ENCODE measurements at regions not wholly inside any gene's neighbourhood (a gene's known extent, or its start where the extent isn't known, plus 50 kb on each side); places are given as distances from the start of the nearest gene placed in this dataset.

- intact Hi-C loops (cut with DNase I): no loop called here
- no peak for DNase-seq (ENCODE audit: low spot score)
These were observed 558.4 kb downstream of the METTL15 start for GRCh38 chr11:28666632-28667031.

DNA sequence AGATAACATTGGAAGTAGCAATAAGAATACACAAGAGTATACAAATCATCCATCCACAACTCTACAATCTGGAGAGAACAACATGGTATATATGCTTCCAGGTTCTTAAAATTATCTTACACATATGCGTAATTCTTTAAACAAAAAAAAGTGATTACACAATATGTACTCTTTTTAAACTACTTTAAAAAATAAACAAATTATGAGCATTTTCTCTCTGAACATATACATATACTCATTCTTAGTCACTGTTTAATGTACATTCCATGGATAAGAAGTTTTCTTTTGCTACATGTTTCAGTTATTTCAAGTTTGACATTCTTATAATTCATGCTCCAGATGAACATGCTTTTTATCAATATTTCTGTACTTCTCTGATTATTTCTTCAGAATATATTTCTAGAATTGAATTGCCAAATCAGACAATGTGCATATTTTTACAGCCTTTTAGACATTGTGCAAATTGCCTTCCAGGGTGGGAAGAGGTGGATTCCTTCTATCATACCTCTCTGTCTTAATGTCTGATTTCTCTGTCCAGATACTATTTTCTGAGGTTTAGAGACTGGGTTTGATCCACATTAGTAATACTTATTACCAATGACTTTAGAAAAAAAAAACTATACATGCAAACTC lies 551.6 kb downstream of the METTL15 start:
- intact Hi-C loops (cut with DNase I): loop anchor here in 1 of 2 donors (5.0 kb wide), 1 partner anchor 592 kb away; no protein-coding TSS in a partner anchor
- DNase-seq (ENCODE audit: low spot score): no peak

DNA sequence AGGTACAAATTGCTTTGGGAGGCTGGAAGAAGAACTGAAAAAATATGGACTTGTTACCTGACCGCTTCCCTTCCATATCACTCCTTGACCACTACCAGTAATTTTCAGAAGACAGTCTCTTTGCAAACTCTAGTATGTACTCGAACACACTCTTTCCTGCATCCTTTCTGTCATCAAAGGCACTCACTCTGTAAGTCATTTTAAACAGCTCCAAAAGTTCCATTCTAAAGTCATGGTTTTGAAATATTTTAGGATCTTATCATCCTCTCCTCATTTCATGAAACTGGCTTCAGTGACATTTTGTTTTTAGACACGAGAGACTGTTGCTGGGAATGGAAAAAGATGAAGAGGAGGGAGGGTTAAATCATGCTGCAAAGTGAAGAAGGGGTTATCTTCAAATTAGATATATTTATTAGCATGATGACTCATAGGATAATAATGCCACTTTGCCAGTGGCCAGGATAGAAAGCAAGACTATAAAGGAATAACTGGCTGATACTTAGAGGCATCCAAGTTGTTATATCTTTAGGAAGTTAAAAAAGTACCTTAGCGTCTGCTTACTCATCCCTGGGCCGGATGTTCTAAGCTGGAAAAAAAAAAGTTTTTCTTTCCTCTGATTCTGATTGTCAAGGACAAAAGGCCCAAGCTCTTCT lies 549.3 kb downstream of the METTL15 start:
- DNase-seq (ENCODE audit: low spot score): no peak

GRCh38 chr11:28654191-28654590 lies 546.0 kb downstream of the METTL15 start:
- intact Hi-C loops (cut with DNase I): no loop called here

More for the DNA sequence above, 549.3 kb downstream of the METTL15 start:
- intact Hi-C loops (cut with DNase I): no loop called here

GRCh38 chr11:28649922-28650321 lies 541.7 kb downstream of the METTL15 start:
- intact Hi-C loops (cut with DNase I): no loop called here
- no peak for DNase-seq (ENCODE audit: low spot score)

More at GRCh38 chr11:28654191-28654590, 546.0 kb downstream of the METTL15 start:
- DNase-seq (ENCODE audit: low spot score): no peak

DNA sequence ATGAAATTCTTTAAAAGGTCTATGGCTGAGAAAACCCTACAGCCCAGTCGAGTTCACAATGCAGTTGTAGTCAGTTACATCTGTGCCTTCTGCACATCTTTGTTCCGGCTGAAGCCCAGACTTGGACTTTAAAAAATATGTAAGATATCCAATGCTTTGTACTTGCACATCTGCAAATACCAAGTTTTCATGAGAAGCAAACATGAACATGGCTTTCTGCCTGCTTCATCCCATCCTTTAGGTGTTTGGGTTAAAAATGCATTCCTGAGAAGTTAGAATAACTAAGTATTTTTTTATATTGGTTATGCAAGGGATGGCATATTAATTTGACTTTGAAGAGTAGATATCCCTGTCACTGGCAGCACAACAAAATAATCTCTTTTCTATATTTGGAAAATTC lies 528.4 kb downstream of the METTL15 start:
- DNase-seq (ENCODE audit: low spot score): no peak
- intact Hi-C loops (cut with DNase I): no loop called here

GRCh38 chr11:28636033-28636432 lies 527.8 kb downstream of the METTL15 start:
- no peak for DNase-seq (ENCODE audit: low spot score)
- intact Hi-C loops (cut with DNase I): no loop called here

DNA sequence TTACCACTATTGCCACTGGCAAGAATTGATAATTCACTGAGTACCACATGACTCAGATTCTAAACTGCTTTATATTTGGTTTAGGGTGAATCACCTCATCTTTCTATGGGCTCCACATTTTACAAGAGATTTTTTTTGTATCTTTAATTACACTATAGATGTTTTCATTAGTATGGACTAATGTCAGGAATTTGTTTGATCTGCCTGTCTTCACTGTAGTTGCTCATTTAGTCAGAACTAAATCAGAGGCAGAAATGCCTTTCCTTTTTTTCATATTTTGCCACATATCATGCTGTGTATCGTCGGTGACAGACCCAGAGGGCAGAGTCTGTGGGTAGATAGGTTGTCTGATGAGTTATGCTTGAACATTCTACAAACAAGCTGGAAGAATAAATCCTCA lies 524.1 kb downstream of the METTL15 start:
- DNase-seq (ENCODE audit: low spot score): no peak
- intact Hi-C loops (cut with DNase I): no loop called here

GRCh38 chr11:28631148-28631547 lies 523.0 kb downstream of the METTL15 start:
- DNase-seq (ENCODE audit: low spot score): no peak
- intact Hi-C loops (cut with DNase I): no loop called here

DNA sequence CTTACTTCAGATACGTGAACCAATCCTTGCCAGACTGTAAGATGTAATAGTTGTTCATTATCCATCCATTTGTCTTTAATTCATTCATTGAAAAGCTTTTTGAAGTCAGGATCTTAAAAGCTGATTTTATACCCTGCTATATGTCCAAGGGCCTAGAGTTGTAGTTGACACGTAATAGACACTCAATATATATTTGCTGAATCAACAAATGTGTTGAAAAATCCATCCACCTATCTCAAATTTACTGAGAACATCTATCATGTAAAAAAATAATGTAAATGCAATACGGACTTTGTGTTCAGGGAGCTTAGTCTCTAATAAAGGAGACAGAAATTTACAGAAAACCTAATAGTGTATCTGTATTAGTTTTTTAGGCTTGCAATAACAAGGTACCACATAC lies 521.0 kb downstream of the METTL15 start:
- DNase-seq (ENCODE audit: low spot score): no peak

GRCh38 chr11:28628412-28628811 lies 520.2 kb downstream of the METTL15 start:
- DNase-seq (ENCODE audit: low spot score): no peak
- intact Hi-C loops (cut with DNase I): no loop called here

More for the DNA sequence above, 521.0 kb downstream of the METTL15 start:
- intact Hi-C loops (cut with DNase I): no loop called here

- DNase-seq (ENCODE audit: low spot score): no peak
- intact Hi-C loops (cut with DNase I): no loop called here
These were observed 519.6 kb downstream of the METTL15 start for GRCh38 chr11:28627690-28628255.

DNA sequence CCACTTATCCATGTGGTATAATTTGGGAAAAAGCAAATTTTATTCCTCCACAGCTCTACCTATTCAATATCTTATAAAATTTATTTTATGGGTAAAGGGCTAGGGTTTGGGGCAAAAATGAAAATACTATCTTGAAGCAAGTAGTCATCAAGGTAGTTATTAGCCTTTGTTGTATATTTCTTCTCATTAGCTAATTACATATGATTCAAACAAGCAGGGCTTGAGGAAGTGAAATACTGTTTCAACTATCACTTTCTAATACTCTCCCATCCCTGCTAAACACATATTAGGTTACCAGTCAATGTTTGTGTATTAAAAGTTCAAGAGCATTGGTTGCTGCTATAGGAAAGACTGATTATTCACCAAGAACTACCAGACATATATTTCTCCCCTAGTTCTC lies 517.3 kb downstream of the METTL15 start:
- no peak for DNase-seq (ENCODE audit: low spot score)
- intact Hi-C loops (cut with DNase I): no loop called here

- DNase-seq (ENCODE audit: low spot score): no peak
- intact Hi-C loops (cut with DNase I): no loop called here
These were observed 513.6 kb downstream of the METTL15 start for GRCh38 chr11:28621753-28622152.

DNA sequence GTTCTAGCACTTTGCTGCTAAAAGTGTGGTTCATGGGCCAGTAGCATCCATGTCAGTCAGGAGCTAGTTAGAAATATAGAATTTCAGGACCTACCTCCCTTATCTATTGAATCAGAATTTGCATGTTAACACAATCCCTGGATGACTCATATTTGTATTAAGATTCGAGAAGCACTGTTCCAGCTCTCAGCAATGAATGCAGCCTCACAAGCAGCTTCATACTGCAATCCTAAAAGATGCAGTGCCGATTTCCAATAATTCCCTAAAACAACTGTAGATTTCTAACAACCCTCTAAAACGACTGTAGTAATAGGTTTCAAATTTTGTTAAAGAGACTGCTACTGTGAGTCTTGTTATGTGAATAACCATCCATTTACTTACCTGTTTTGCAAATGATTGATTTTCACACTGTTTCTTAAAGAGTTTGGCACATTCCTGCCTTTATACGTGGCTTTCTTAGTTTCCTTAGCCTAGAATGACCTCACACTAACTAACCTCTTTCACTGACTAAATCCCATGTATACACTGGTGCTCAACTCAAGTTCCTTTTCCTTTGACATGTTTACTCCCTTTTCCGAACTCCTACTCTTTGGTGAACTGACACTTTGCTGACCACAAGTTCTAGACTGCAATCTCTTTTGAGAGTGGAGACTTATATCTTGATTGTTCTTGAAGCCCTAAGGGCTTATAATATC lies 511.8 kb downstream of the METTL15 start:
- no peak for DNase-seq (ENCODE audit: low spot score)

GRCh38 chr11:28618416-28618815 lies 510.2 kb downstream of the METTL15 start:
- intact Hi-C loops (cut with DNase I): no loop called here
- DNase-seq (ENCODE audit: low spot score): no peak

More for the DNA sequence above, 511.8 kb downstream of the METTL15 start:
- intact Hi-C loops (cut with DNase I): no loop called here

- intact Hi-C loops (cut with DNase I): no loop called here
- no peak for DNase-seq (ENCODE audit: low spot score)
These were observed 508.2 kb downstream of the METTL15 start for GRCh38 chr11:28616160-28616965.

- intact Hi-C loops (cut with DNase I): no loop called here
- DNase-seq (ENCODE audit: low spot score): no peak
These were observed 507.4 kb downstream of the METTL15 start for GRCh38 chr11:28615542-28615941.

DNA sequence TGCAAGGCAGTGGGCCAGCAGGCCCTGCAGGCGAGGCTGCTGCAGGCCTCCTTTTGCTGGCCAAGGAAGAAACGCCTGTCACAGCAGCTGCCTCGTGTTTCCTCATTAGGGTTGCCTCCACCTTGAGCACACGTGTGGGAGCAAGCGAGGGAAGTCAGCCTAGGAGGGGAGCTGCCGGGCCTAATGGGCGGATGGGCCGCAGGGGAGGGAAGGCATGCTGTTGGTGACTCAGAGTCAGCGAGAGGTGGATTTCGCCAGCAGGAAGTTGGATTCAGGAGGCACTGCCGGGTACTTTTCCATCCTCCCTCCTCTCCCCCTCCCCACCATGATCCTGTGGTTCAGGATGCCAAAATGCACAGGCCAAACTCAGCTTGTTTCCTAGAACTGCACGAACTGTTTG lies 498.7 kb downstream of the METTL15 start:
- DNase-seq (ENCODE audit: low spot score): no peak
- intact Hi-C loops (cut with DNase I): no loop called here

All from posterior vena cava (tissue), 2 donors.